GM10266 (cell line): ENCODE measurements at regions not wholly inside any gene's neighbourhood (a gene's known extent, or its start where the extent isn't known, plus 50 kb on each side); places are given as distances from the start of the nearest gene placed in this dataset.

Experiments used
- DNase-seq: peaks from one replicate; pipeline ENCODE4 v3.0.0; 2012; ENCODE audit errors: extremely low spot score
- CTCF ChIP-seq: IDR thresholded peaks from 2 replicates; pipeline ENCODE4 v1.5.1; 2012; ENCODE audit warnings: mild to moderate bottlenecking, low read depth; ENCODE audit not compliant: control insufficient read depth, insufficient read depth; ENCODE audit errors: missing control alignments

- no peak for TF ChIP-seq CTCF
- DNase-seq = no peak
Measured at GRCh38 chr18:35919179-35919578, 53.3 kb upstream of the RMP24 start.

- no peak for DNase-seq
- TF ChIP-seq CTCF = no peak
Measured at GRCh38 chr18:35920623-35921022, 51.9 kb upstream of the RMP24 start.
